ENCODE measurements at regions not wholly inside any gene's neighbourhood (a gene's known extent, or its start where the extent isn't known, plus 50 kb on each side); places are given as distances from the start of the nearest gene placed in this dataset.

GRCh38 chr5:89994266-89994665 is 415.3 kb downstream of the CETN3 start:
- H3K4me3 ChIP-seq (replicated peaks in 1 of 3; ENCODE audit: insufficient read depth in 1 of 3, low read depth in 1 of 3, low read length in 3 of 3), result no peak overlapping the region
- no TSS peak for BruUV-seq (replicated peaks)
- no peaks in the 10 kb centered on the region for H3K9me1 ChIP-seq (replicated peaks; ENCODE audit: control insufficient read depth, extremely low read depth, insufficient read depth, low read length)
- no peak overlapping the region for H2AFZ ChIP-seq (ENCODE audit: low read depth, low read length)
- DNase-seq (ENCODE audit: low read depth, low spot score) (no peak), FAIRE-seq (no peak)
- ChIA-PET CTCF (interaction anchor here (2.7 kb wide), 1 partner anchor 12 kb away, joined by 6 read pairs; no protein-coding TSS in a partner anchor), POLR2A (no interaction called here)
- no peaks in the 10 kb centered on the region for H3K9me3 ChIP-seq (replicated peaks; ENCODE audit: control insufficient read depth, insufficient read depth, low read length)
- no peaks in the 10 kb centered on the region for H3K79me2 ChIP-seq (ENCODE audit: control insufficient read depth, insufficient read depth, low read length)
- no peak overlapping the region for H3K27ac ChIP-seq (ENCODE audit: insufficient read depth, low read depth, low read length)
- no peaks in the 10 kb centered on the region for H3K4me1 ChIP-seq (ENCODE audit: control insufficient read depth, extremely low read depth, insufficient read depth, low read length)
- intact Hi-C loops (cut with micrococcal nuclease), result no loop called here
- no peaks in the 10 kb centered on the region for H4K20me1 ChIP-seq (replicated peaks; ENCODE audit: control insufficient read depth, extremely low read depth, insufficient read depth, low read length)
- TF ChIP-seq FOS (IDR thresholded peaks at IDR 0.05; ENCODE audit: borderline replicate concordance, insufficient read depth, low read length), result no peak
- no peak for TF ChIP-seq GATA2 (IDR thresholded peaks at IDR 0.05; ENCODE audit: insufficient read depth, insufficient read length, low read depth, low read length)
- TF ChIP-seq MYC (IDR thresholded peaks at IDR 0.05; ENCODE audit: low read depth, low read length), result no peak
- TF ChIP-seq, protein P1, sequence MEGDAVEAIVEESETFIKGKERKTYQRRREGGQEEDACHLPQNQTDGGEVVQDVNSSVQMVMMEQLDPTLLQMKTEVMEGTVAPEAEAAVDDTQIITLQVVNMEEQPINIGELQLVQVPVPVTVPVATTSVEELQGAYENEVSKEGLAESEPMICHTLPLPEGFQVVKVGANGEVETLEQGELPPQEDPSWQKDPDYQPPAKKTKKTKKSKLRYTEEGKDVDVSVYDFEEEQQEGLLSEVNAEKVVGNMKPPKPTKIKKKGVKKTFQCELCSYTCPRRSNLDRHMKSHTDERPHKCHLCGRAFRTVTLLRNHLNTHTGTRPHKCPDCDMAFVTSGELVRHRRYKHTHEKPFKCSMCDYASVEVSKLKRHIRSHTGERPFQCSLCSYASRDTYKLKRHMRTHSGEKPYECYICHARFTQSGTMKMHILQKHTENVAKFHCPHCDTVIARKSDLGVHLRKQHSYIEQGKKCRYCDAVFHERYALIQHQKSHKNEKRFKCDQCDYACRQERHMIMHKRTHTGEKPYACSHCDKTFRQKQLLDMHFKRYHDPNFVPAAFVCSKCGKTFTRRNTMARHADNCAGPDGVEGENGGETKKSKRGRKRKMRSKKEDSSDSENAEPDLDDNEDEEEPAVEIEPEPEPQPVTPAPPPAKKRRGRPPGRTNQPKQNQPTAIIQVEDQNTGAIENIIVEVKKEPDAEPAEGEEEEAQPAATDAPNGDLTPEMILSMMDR (IDR thresholded peaks at IDR 0.05; ENCODE audit: extremely low read depth in 1 of 2, insufficient read depth in 1 of 2, low read depth in 1 of 2, low read length in 2 of 2), result no peak
- no peak for TF ChIP-seq POLR2A (IDR thresholded peaks at IDR 0.05; ENCODE audit: low read depth, low read length)
- H3K4me2 ChIP-seq (ENCODE audit: insufficient read depth, low read length), result no peak overlapping the region
- H3K27me3 ChIP-seq (ENCODE audit: control insufficient read depth in 2 of 2, insufficient read depth in 2 of 2, low read length in 2 of 2), result no peaks in the 10 kb centered on the region
- dilution Hi-C loops (cut with MboI; ENCODE audit: extremely low pct_ligation_motif_present, low sequenced_read_pairs), result no loop called here
- no peak overlapping the region for H3K9ac ChIP-seq (replicated peaks; ENCODE audit: extremely low read depth, insufficient read depth, low read length)
- no peaks in the 10 kb centered on the region for H3K36me3 ChIP-seq (ENCODE audit: control insufficient read depth in 2 of 2, extremely low read depth in 1 of 2, insufficient read depth in 2 of 2, low read length in 2 of 2)

- H3K4me1 ChIP-seq (ENCODE audit: control insufficient read depth, extremely low read depth, insufficient read depth, low read length), result no peaks in the 10 kb centered on the region
Measured at GRCh38 chr5:89992201-89992600, 417.4 kb downstream of the CETN3 start.

More at GRCh38 chr5:89992201-89992600, 417.4 kb downstream of the CETN3 start:
- H4K20me1 ChIP-seq (replicated peaks; ENCODE audit: control insufficient read depth, extremely low read depth, insufficient read depth, low read length), result no peaks in the 10 kb centered on the region
- H3K9me3 ChIP-seq (replicated peaks; ENCODE audit: control insufficient read depth, insufficient read depth, low read length), result no peaks in the 10 kb centered on the region
- no TSS peak for BruUV-seq (replicated peaks)
- CTCF ChIA-PET, result no interaction called here
- no peak overlapping the region for H3K4me2 ChIP-seq (ENCODE audit: insufficient read depth, low read length)
- TF ChIP-seq JUN (IDR thresholded peaks at IDR 0.05; ENCODE audit: borderline replicate concordance, insufficient read depth, insufficient read length, low read depth) (no peak), POLR2AphosphoS5 (IDR thresholded peaks at IDR 0.05; ENCODE audit: insufficient read depth, low read depth, low read length) (no peak), FOS (IDR thresholded peaks at IDR 0.05; ENCODE audit: borderline replicate concordance, insufficient read depth, low read length) (no peak), GATA2 (IDR thresholded peaks at IDR 0.05; ENCODE audit: insufficient read depth, insufficient read length, low read depth, low read length) (no peak)
- TF ChIP-seq, protein P1 (IDR thresholded peaks at IDR 0.05; ENCODE audit: extremely low read depth in 1 of 2, insufficient read depth in 1 of 2, low read depth in 1 of 2, low read length in 2 of 2), result no peak
- dilution Hi-C loops (cut with MboI; ENCODE audit: extremely low pct_ligation_motif_present, low sequenced_read_pairs), result no loop called here
- no peaks in the 10 kb centered on the region for H3K9me1 ChIP-seq (replicated peaks; ENCODE audit: control insufficient read depth, extremely low read depth, insufficient read depth, low read length)
- H3K27me3 ChIP-seq (ENCODE audit: control insufficient read depth in 2 of 2, insufficient read depth in 2 of 2, low read length in 2 of 2), result no peaks in the 10 kb centered on the region
- DNase-seq (ENCODE audit: low read depth, low spot score) (no peak), FAIRE-seq (no peak)
- H3K4me3 ChIP-seq (replicated peaks in 1 of 3; ENCODE audit: insufficient read depth in 1 of 3, low read depth in 1 of 3, low read length in 3 of 3), result no peak overlapping the region
- POLR2A ChIA-PET, result no interaction called here
- no peaks in the 10 kb centered on the region for H3K36me3 ChIP-seq (ENCODE audit: control insufficient read depth in 2 of 2, extremely low read depth in 1 of 2, insufficient read depth in 2 of 2, low read length in 2 of 2)
- H3K27ac ChIP-seq (ENCODE audit: insufficient read depth, low read depth, low read length), result no peak overlapping the region
- H2AFZ ChIP-seq (ENCODE audit: low read depth, low read length), result no peak overlapping the region
- no peak overlapping the region for H3K9ac ChIP-seq (replicated peaks; ENCODE audit: extremely low read depth, insufficient read depth, low read length)
- intact Hi-C loops (cut with micrococcal nuclease), result no loop called here
- H3K79me2 ChIP-seq (ENCODE audit: control insufficient read depth, insufficient read depth, low read length), result no peaks in the 10 kb centered on the region

Data from endothelial cell of umbilical vein (primary cell).